ENCODE measurements at regions not wholly inside any gene's neighbourhood (a gene's known extent, or its start where the extent isn't known, plus 50 kb on each side); places are given as distances from the start of the nearest gene placed in this dataset.

GRCh38 chr5:145540375-145540774, 294.8 kb downstream of the PRELID2 start:
- no peak overlapping the region for H3K4me3 Mint-ChIP-seq (ENCODE audit: unreplicated experiment)
- no peaks in the 10 kb centered on the region for H3K36me3 Mint-ChIP-seq (ENCODE audit: low read depth, unreplicated experiment)
- H3K9me3 Mint-ChIP-seq (ENCODE audit: unreplicated experiment), result no peaks in the 10 kb centered on the region
- H3K4me1 Mint-ChIP-seq (ENCODE audit: unreplicated experiment), result no peaks in the 10 kb centered on the region
- no peak for DNase-seq (ENCODE audit: low spot score)
- peaks cover 2% of the 10 kb centered on the region for H3K27me3 Mint-ChIP-seq (ENCODE audit: unreplicated experiment)
- H3K27ac Mint-ChIP-seq (ENCODE audit: unreplicated experiment), result no peak overlapping the region
- TF ChIP-seq CTCF (IDR thresholded peaks at IDR 0.05; ENCODE audit: unreplicated experiment), result no peak

- no peaks in the 10 kb centered on the region for H3K9me3 Mint-ChIP-seq (ENCODE audit: unreplicated experiment)
- no peak for TF ChIP-seq CTCF (IDR thresholded peaks at IDR 0.05; ENCODE audit: unreplicated experiment)
- no peak overlapping the region for H3K27ac Mint-ChIP-seq (ENCODE audit: unreplicated experiment)
- no peaks in the 10 kb centered on the region for H3K4me1 Mint-ChIP-seq (ENCODE audit: unreplicated experiment)
- H3K36me3 Mint-ChIP-seq (ENCODE audit: low read depth, unreplicated experiment), result no peaks in the 10 kb centered on the region
- no peak for DNase-seq (ENCODE audit: low spot score)
- H3K4me3 Mint-ChIP-seq (ENCODE audit: unreplicated experiment), result no peak overlapping the region
- peaks cover 2% of the 10 kb centered on the region for H3K27me3 Mint-ChIP-seq (ENCODE audit: unreplicated experiment)
Observed at GRCh38 chr5:145539201-145539600, 295.9 kb downstream of the PRELID2 start.

- Mint-ChIP-seq H3K4me1 (ENCODE audit: unreplicated experiment) (no peaks in the 10 kb centered on the region), H3K4me3 (ENCODE audit: unreplicated experiment) (no peak overlapping the region), H3K27me3 (ENCODE audit: unreplicated experiment) (no peaks in the 10 kb centered on the region), H3K36me3 (ENCODE audit: low read depth, unreplicated experiment) (no peaks in the 10 kb centered on the region), H3K9me3 (ENCODE audit: unreplicated experiment) (no peaks in the 10 kb centered on the region), H3K27ac (ENCODE audit: unreplicated experiment) (no peak overlapping the region)
- TF ChIP-seq CTCF (IDR thresholded peaks at IDR 0.05; ENCODE audit: unreplicated experiment), result no peak
- DNase-seq (ENCODE audit: low spot score), result no peak
Observed at GRCh38 chr5:145536133-145536532, 299.0 kb downstream of the PRELID2 start.

- Mint-ChIP-seq H3K27ac (ENCODE audit: unreplicated experiment) (no peak overlapping the region), H3K36me3 (ENCODE audit: low read depth, unreplicated experiment) (no peaks in the 10 kb centered on the region), H3K9me3 (ENCODE audit: unreplicated experiment) (no peaks in the 10 kb centered on the region), H3K4me3 (ENCODE audit: unreplicated experiment) (no peak overlapping the region), H3K27me3 (ENCODE audit: unreplicated experiment) (no peaks in the 10 kb centered on the region), H3K4me1 (ENCODE audit: unreplicated experiment) (no peaks in the 10 kb centered on the region)
- no peak for DNase-seq (ENCODE audit: low spot score)
- no peak for TF ChIP-seq CTCF (IDR thresholded peaks at IDR 0.05; ENCODE audit: unreplicated experiment)
Observed at GRCh38 chr5:145531038-145531734, 304.0 kb downstream of the PRELID2 start.

- DNase-seq (ENCODE audit: low spot score), result no peak
- Mint-ChIP-seq H3K27ac (ENCODE audit: unreplicated experiment) (no peak overlapping the region), H3K9me3 (ENCODE audit: unreplicated experiment) (no peaks in the 10 kb centered on the region), H3K27me3 (ENCODE audit: unreplicated experiment) (no peaks in the 10 kb centered on the region), H3K4me3 (ENCODE audit: unreplicated experiment) (no peak overlapping the region), H3K4me1 (ENCODE audit: unreplicated experiment) (peaks cover 12% of the 10 kb centered on the region), H3K36me3 (ENCODE audit: low read depth, unreplicated experiment) (no peaks in the 10 kb centered on the region)
- TF ChIP-seq CTCF (IDR thresholded peaks at IDR 0.05; ENCODE audit: unreplicated experiment), result no peak
Observed at GRCh38 chr5:145521523-145521922, 313.6 kb downstream of the PRELID2 start.
